MV-4-11 (cell line): ENCODE measurements at regions not wholly inside any gene's neighbourhood (a gene's known extent, or its start where the extent isn't known, plus 50 kb on each side); places are given as distances from the start of the nearest gene placed in this dataset.
"Not testable (repeated sequence)": the region's sequence is repeated elsewhere in the genome, so short reads cannot be mapped to it uniquely, and the experiment has no call there.

Experiments
- DNase-seq: peaks from one replicate; lab custom pipeline; 2025; lab: John Stamatoyannopoulos, UW

DNA sequence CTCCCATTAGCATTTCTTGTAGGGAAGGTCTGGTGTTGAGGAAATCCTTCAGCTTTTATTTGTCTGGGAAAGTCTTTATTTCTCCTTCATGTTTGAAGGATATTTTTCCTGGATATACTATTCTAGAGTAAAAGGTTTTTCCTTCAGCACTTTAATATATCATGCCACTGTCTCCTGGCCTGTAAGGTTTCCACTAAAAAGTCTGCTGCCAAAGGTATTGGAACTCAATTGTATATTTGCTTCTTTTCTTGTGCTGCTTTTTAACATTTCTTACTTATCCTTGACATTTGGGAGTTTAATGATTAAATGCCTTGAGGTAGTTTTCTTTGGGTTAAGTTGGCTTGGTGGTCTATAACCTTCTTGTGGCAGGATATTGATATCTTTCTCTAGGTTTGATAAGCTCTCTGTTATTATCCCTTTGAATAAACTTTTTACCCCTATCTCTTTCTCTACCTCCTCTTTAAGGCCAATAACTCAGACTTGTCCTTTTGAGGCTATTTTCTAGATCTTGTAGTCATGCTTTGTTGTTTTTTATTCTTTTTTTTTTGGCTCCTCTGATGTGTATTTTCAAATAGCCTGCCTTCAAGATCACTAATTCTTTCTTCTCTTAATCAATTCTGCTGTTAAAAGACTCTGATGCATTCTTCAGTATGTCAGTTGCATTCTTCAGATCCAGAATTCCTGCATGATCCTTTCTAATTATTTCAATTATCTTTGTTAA lies 225.0 kb upstream of the ZNF217 start:
- no peak for DNase-seq

DNA sequence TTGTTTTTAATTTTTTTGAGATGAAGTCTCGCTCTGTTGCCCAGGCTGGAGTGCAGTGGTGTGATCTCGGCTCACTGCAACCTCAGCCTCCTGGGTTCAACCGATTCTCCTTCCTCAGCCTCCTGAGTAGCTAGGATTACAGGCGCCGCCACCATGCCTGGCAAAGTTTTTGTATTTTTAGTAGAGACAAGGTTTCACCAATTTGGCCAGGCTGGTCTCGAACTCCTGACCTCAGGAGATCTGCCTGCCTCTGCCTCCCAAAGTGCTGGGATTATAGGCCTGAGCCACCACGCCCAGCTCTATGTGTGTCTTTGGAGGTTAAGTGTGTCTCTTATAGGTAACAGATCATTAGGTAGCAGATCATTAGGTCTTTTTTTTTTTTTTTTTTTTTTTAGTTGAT lies 223.9 kb upstream of the ZNF217 start:
- DNase-seq: not testable (repeated sequence)

DNA sequence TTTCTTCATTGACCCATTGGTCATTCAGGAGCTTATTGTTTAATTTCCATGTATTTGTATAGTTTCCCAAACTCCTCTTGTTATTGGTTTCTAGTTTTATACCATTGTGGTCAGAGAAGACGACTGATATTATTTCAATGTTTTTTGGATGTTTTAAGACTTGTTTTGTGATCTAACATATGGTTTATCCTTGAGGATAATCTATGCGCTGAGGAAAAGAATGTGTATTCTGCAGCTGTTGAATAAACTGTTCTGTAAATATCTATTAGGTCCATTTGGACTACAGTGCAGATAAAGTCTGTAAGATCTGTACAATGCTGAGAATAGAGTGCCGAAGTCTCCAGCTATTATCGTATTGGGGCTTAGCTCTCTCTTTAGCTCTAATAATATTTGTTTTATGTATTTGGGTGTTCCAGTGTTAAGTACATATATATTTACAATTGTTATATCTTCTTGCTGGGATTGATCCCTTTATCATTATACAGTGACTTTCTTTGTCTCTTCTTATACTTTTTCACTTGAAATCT lies 223.3 kb upstream of the ZNF217 start:
- DNase-seq: no peak

DNA sequence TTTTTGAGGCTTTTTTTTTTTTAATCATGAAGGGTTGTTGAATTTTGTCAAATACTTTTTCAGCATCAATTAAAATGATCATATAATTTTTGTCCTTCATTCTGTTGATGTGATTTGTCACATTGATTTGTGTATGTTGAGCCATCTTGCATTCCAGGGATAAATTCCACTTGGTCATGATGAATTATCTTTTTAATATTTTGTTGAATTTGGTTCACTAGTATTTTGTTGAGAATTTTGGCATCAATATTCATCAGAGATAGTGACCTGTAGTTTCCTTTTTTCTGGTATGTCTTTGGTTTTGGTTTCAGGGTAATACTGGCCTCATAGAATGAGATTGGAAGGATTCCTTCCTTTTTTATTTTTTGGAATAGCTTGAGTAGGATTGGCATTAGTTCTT lies 221.9 kb upstream of the ZNF217 start:
- DNase-seq: no peak

DNA sequence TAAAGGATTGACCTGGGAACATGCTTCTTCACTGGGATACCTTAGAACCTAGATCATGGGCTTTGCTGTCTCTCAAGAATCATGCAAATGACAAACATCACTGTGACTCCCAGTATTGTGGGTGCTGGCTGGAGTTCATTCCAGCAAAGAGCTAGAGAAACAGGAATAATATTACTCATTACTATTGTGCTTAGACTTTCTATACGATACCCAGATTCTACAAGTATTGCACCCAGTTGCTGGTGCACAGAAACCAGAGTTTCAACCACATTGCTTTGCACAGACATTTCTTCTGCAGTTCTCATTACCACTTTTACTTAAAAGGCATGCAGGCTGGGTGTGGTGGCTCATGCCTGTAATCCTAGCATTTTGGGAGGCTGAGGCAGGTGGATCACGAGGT lies 220.4 kb upstream of the ZNF217 start:
- no peak for DNase-seq

DNA sequence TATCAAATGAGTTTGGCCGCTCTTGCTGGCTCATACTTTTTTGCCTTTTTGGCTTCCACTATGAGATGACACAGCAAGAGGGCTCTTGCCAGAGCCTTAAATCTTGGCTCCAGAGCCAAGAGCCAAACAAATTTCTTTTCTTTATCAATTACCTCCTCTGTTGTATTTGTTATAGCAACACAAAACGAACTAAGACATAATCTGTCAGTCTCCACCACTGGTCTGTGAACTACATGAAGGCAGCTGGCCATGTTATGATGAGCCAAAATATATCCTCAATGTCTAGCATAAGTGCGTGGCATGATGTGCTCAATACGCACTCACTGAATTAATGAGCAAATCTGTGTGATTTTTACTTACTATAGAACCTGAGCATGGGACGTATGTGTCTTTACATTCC lies 220.0 kb upstream of the ZNF217 start:
- no peak for DNase-seq

DNA sequence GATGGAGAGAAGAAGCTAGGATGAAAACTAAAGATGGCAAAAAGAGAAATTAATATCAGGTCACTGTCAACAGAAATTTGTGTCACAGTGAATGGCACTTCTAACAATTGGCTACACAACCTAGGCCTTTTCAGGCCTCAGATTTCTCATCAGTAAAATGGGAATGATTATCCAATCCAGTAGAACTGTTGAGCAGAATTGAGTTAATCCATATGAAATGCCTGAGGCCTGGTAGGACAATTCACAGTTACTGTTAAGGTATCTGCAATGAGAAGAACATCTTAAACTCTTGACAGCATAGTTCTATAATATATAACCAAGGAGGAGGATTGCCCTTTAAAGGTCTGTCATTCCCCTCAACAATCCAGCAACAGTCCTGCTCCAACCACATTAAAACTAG lies 217.9 kb upstream of the ZNF217 start:
- no peak for DNase-seq

DNA sequence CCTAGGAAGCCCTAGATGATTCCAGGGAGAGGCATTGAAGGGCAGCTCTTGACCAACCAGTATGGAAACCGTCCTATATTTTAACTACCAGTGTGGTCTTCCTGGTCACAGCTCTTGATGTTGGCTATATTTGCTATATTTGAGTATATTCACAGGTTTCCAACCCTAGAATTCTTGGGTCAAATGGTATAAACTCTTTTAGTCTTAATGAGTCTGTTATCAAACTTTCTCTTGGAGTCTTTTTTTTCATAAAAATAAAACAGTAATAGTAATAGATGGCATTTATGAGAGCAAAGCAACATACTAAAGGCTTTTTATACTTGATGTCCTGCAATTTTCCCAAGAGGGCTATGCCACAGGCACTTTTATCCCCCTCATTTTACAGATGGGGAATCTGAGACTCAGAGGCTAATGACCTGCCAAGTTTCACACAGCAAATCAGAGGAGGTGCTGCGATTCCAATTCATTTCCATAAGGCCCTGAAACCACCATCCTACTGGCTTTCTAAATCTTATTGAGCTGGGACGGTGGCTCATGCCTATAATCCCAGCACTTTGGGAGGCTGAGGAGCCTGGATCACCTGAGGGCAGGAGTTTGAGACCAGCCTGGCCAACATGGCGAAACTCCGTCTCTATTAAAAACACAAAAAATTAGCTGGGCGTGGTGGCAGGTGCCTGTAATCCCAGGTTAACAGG lies 217.2 kb upstream of the ZNF217 start:
- DNase-seq: no peak

DNA sequence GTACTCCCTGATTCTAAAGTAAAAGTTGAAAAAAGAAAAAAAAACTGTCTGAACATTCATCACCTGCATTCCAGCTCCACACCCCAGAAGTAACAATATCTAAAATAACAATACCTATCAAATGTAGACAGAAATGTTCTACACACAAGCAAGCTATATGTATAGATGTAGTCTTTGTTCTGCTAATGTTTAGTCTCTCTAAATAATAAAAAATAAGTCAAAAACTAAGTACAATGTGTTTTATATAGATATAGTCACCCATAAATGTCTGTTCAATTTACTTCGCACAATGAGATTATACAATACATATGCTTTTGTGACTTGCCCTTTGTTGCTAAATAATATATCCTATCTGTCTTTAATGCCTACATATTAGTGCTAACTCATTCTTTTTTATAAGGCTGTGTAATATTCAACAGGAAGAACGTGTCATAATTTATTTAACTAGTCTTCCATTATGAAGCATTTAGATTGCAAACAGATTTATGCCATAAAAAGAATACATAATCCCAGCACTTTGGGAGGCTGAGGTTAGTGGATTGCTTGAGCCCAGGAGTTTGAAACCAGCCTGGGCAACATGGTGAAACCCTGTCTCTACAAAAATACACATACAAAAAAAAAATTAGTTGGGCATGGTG lies 216.2 kb upstream of the ZNF217 start:
- DNase-seq: no peak

DNA sequence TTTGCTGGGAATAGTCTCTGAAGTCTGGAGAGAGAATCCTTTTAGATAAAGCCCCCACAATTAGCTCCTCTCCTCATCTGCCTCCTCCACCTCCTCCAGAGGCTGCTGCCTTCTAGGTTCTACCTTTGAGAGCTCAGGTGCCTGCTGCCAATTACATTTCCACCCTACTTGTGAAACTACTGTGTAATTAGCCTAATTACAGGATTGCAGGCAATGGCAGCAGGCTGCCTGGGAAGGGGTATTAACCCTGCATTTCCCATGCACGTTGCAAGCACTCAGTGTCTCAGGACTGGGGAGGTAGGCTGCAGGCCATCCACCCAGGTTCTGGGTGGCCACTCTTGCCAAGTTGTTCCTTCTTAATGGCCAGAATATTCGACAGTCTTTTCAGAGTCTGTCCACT lies 215.6 kb upstream of the ZNF217 start:
- DNase-seq: no peak

DNA sequence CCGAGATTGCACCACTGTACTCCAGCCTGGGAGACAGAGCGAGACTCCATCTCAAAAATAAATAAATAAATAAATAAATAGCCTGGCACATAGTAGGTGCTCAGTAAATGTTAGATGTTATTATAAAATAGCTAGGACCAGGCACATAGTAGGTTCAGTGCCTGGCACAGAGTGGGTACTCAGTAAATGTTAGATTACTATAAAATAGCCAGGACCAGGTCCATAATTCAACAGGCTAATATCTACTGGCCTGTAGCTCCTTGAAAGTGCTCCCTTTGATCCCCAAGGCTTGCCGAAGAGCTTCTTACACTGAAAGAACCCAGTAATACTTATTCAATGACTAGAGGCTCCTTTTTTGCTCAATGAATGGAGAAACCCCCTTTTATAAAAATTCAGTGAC lies 215.1 kb upstream of the ZNF217 start:
- DNase-seq: no peak

DNA sequence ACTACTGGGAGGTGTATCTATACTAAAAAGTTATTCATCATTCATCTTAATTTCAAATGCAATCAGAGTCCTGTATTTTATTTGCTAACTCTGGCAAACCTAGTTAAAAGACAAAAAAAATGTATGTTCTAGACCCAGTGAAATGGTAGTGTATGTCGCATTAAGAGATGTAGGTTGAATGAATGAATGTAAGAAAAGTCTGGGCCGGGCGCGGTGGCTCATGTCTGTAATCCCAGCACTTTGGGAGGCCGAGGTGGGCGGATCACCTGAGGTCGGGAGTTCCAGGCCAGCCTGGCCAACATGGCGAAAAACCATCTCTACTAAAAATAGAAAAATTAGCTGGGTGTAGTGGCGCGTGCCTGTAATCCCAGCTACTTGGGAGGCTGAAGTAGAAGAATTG lies 214.7 kb upstream of the ZNF217 start:
- not testable (repeated sequence) for DNase-seq

DNA sequence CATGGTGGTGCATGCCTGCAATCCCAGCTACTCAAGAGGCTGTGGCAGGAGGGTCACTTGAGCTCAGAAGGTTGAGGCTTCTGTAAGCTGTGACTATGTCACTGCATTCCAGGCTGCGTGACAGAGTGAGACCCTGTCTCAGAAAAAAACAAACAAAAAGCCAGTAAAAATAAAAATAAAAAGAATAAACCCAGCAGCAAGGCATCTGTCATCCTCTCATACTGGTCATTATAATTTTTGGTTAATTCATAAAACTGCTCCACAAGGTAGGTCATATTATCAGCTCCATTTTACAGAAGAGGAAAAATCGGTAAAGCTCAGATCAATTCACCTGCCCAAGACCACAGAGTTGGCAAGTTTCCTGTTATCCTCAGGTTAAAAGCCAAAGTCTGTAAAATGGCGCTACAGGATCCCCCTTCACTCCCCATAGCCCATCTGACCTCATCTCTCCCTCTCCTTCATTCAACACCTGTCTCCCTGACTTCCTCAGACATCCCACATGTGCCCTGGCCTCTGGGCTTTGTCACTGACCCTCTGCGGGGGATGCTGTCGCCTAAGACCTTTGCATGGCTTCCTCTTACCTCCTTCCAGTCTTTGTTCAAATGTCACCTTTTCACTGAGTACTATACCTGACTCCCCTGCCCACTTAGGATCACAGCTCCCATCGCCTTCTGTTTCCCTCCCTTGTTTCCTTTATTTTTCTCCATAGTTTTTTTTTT lies 213.2 kb upstream of the ZNF217 start:
- DNase-seq: no peak

DNA sequence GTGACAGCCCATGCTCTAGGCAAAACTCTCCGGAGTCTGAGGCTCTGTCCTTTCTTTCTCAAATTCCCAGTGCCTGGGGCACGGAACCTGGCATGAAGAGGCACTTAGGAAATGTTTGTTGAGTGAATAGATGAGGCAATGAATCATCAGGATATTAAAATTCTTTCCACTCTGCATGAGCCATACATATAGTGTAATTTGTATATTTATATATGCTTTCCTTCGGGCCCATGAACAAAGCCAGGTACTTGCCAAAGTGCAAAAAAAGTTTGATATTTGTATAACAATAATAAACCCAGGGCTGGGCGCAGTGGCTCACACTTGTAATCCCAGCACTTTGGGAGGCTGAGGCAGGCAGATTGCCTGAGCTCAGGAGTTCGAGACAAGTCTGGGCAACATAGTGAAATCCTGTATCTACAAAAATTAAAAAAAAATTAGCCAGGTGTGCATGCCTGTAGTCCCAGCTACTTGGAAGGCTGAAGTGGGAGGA lies 212.3 kb upstream of the ZNF217 start:
- no peak for DNase-seq

DNA sequence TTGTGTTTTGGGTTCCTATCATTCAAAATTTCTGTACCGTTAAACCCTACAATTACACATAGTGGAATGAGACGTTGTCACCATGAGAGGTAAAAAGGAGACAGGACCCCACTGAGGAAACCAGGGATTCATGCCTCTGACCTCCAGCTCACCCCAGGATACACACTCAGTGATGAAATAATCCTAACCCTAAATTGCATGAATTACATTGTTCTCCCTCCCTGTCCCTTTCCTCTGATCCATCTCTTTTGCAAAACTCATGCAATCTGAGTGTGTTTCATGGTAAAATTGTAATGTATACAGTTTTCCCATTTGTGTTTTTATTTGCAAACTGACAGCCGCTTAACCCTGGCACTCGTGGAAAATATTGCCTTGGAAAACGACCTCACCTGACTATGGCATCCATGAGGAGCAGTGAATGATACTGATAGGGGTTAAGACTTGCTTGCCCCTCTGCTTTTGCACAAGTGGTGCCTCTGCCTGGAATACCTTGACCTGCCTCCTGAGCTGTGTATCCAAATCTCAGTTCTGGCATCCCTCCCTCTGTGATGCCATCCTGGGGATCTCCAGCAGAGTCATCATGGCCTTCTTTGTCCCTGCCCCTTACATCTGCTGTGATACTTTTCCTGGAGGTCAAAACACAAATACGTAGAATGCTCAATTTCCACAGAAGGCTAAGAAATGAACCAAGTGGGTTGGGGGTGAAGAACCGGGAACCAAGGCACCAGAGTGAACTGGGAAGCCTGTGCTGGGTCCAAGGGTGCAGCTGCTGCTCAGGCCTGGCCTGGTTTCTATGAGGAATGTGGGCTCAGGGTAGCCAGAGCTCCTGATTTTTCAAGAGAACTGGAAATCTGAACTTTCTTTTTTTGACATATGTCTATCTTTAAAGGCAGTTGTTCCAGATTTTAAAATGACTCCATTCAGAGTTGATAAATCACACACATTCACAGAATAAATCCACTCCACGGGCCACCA lies 211.6 kb upstream of the ZNF217 start:
- no peak for DNase-seq

DNA sequence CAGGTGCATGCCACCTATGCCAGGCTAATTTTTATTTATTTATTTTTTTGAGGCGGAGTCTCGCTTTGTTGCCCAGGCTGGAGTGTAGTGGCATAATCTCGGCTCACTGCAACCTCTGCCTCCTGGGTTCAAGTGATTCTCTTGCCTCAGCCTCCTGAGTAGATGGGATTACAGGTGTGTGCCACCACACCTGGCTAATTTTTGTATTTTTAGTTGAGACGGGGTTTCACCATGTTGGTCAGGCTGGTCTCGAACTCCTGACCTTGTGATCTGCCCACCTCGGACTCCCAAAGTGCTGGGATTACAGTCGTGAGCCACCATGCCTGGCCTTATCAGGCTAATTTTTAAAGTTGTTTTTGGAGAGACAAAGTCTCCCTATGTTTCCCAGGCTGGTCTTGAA lies 210.7 kb upstream of the ZNF217 start:
- not testable (repeated sequence) for DNase-seq

DNA sequence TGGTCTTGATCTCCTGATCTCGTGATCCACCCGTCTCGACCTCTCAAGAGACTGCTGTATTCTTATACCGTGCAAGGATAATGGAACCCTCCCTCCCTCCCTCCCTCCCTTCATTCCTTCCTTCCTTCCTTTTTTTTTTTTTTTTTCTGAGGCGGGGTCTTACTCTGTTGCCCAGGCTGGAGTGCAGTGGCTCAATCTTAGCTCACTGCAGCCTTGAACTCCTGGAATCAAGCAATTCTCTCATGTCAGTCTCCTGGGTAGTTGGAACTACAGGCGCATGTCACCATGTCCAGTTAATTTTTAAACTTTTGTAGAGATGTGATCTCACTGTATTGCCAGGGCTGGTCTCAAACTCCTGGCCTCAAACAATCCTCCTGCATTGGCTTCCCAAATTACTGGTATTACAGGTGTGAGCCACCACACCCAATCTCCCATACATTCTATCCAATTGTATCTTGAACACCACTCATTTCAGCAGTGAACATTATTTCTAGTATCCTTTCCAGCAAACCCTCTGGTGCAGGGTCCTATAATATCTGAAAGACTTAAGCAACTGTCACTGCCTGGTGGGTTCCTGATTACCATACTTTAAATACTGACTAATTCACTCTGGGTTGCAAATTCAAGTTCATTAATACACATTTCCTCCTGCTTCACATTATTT lies 210.0 kb upstream of the ZNF217 start:
- no peak for DNase-seq

DNA sequence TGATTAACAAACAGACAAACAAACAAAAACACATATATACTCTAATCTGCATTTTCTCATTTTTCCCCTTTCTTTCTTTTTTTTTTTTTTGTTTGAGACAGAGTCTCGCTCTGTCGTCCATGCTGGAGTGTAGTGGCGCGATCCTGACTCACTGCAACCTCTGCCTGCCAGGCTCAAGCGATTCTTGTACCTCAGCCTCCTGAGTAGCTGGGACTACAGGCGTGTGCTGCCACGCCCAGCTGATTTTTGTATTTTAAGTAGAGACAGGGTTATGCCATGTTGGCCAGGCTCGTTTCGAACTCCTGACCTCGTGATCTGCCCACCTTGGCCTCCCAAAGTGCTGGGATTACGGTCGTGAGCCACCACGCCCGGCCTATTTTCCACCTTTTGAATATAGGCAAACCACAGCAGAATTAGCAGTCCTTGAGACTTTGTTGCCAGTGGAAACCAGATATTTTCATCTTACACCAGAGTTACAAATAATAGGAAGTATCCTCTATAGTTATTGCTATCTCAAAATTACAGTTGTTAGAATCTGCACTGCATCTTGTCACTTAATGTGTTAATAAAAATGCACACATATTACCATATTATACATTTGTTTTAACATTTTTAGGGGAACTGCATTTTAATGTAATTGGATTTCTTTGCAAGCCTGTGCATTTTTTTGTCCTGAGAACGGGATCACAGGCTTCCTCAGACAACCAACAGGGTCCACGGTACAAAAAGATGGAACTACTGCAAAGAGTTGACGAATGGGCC lies 208.2 kb upstream of the ZNF217 start:
- no peak for DNase-seq

DNA sequence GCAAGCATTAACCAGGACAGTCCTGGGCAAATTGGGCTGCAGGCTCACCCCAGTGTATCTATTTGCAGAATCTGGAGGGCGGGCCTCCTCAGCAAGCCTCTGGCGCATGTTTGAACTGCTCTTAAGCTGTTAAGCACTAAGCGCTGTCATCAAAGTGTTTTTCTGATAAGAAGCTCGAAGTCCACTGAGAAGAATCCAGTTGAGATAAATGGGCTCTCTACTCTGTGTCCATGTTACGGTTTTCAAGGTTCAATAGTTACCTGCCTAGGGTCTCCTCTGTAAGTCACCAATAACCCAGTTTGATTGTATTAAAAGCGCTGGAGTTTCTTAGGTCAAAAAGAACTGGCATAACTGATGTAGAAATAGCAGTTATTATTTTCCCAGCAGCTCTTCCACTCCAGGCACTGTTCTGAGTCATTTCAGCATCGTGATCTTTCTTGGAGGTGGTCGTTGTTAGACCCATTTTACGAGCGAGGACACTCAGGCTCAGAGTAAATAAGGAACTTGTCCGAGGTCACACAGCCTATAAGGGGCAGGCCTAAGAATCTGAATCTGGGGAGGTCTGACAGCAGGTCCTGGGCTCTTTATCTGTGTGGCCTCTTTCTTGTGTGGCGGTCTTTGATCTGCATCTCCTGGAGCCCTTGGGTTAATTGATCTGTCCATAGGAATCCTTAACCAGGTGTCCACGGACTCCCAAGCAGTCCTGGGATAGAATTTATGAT lies 207.4 kb upstream of the ZNF217 start:
- no peak for DNase-seq
